Suprapubic skin (tissue), 4 donors: ENCODE measurements at regions not wholly inside any gene's neighbourhood (a gene's known extent, or its start where the extent isn't known, plus 50 kb on each side); places are given as distances from the start of the nearest gene placed in this dataset.
"Not testable (repeated sequence)": the region's sequence is repeated elsewhere in the genome, so short reads cannot be mapped to it uniquely, and the experiment has no call there.

Experiments
- CTCF ChIP-seq, 2 donors: fragments of 200-600 bp in 1 of 2; fragments of 450-650 bp in 1 of 2; sonication (generic) in 1 of 2; IDR thresholded peaks; one replicate each; pipeline ENCODE4 v1.5.1; 2016 to 2019; ENCODE audit warnings: antibody characterized with exemption in 2 of 2, mild to moderate bottlenecking in 1 of 2, moderate library complexity in 1 of 2
- EP300 ChIP-seq: sonication (generic); formaldehyde crosslinking; IDR thresholded peaks from one replicate; pipeline ENCODE4 v1.6.1; 2017; ENCODE audit warnings: antibody characterized with exemption
- POLR2A ChIP-seq, 2 donors: fragments of 450-650 bp; IDR thresholded peaks; one replicate each; pipeline ENCODE4 v1.6.1; 2017; ENCODE audit warnings: antibody characterized with exemption in 2 of 2, mild to moderate bottlenecking in 2 of 2, moderate library complexity in 2 of 2
- POLR2AphosphoS5 ChIP-seq, 3 donors: sonication (generic); formaldehyde crosslinking; IDR thresholded peaks; one replicate each; pipeline ENCODE4 v1.6.1; 2017; ENCODE audit warnings: antibody characterized with exemption in 3 of 3

- not testable (repeated sequence) for TF ChIP-seq CTCF (IDR thresholded peaks at IDR 0.05); POLR2A (IDR thresholded peaks at IDR 0.05); EP300; POLR2AphosphoS5 (IDR thresholded peaks at IDR 0.05)
These were observed 228.5 kb downstream of the CWH43 start for GRCh38 chr4:49214453-49215081.
